Middle frontal gyrus (tissue), 1 donor: ENCODE measurements at regions not wholly inside any gene's neighbourhood (a gene's known extent, or its start where the extent isn't known, plus 50 kb on each side); places are given as distances from the start of the nearest gene placed in this dataset.
"Not testable (repeated sequence)": the region's sequence is repeated elsewhere in the genome, so short reads cannot be mapped to it uniquely, and the experiment has no call there.

Source experiments
- DNase-seq: peaks from one replicate; pipeline ENCODE4 v3.0.0-alpha.2; 2015; ENCODE audit warnings: low spot score; ENCODE audit errors: extremely low spot score

DNA sequence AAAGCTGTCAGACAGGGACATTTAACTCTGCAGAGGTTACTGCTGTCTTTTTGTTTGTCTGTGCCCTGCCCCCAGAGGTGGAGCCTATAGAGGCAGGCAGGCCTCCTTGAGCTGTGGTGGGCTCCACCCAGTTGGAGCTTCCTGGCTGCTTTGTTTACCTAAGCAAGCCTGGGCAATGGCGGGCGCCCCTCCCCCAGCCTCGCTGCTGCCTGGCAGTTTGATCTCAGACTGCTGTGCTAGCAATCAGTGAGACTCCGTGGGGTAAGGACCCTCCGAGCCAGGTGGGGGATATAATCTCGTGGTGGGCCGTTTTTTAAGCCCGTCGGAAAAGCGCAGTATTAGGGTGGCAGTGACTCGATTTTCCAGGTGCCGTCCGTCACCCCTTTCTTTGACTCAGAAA, 192.8 kb downstream of the AVL9 start:
- DNase-seq, result not testable (repeated sequence)

DNA sequence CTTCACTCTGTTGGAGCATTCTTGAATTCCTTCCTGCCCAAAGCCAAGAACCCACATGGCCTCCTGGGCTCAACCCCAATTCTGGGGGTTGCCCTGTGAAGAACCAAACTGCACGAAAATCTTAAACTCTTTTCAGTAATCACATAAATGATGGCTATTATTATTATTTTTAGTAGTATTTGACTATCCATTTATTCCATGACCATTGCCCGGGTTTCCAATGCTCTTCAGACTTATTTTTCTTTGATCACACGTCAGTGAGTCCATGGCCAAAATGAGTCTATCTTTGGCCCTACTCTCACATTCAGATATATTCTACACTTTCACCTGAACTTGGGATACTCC, 185.9 kb downstream of the AVL9 start:
- DNase-seq, result no peak

DNA sequence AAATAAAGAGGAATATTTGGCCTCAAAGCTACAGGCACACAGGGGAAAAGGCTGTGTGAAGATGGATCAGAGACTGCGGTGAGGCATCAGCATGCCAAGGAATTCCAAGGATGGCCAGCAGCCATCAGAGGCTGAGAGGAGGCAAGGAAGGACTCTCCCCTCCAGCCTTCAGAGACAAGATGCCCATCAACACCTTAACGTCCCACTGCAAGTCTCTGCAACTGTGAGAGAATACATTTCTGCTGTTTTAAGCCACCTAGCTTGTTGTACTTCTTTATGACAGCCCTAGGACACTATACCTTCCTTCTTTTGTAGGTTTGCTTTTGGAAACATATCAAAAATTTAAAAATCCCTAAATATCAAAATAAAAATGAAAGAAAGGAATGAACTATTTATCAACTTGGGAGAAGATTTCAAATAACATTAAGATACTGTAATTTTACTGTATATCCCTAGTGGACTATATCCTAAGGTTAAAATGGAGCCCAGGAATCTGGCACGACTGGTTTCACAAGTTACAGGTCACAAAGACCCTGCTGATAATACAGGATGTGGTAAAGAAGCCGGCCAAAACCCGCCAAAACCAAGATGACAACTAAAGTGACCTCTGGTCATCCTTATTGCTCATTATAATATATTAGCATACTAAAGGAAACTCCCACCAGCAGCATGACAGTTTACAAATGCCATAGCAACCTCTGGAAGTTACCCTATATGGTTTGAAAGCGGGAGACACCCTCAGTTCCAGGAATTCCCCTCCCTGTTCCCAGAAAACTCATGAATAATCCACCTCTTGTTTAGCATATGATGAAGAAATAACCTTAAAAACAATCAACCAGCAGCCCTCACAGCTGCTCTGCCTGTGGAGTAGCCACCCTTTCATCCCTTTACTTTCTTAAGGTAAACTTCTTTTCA, 185.2 kb downstream of the AVL9 start:
- DNase-seq, result no peak

- DNase-seq, result no peak
Observed at GRCh38 chr7:32679192-32679591, 183.9 kb downstream of the AVL9 start.

- no peak for DNase-seq
Observed at GRCh38 chr7:32677593-32677992, 182.3 kb downstream of the AVL9 start.

DNA sequence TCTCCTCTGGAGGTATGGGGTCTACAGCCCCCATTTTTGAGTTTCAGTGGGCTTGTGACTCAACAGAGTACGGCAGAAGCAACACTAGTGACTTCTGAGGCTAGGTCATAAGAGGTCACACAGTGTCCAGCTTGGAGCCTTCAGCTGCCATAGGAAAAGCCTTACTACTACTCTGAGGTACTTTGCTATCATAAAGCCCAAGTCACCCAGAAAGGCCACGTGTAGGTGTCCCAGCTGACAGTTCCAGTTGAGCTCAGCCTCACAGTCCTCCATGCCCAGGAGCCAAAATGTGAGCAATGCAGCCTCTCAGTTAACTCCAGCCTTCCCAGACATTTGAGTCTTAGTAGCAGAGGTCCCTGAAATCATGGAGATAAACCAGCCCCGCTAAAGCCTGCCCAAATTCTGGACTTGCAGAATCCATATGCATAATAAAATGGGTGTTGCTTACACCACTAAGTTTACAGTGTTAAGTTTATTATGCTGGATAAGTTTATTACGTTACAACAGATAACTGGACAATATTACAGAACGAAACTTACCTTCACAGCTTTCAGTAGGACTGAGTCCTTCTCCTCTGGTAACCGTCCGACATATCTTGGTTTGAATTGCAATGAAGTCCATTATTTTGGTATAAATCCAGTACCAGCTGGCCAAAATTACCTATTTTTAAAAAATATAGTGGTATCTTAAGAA, 181.1 kb downstream of the AVL9 start:
- DNase-seq, result no peak

DNA sequence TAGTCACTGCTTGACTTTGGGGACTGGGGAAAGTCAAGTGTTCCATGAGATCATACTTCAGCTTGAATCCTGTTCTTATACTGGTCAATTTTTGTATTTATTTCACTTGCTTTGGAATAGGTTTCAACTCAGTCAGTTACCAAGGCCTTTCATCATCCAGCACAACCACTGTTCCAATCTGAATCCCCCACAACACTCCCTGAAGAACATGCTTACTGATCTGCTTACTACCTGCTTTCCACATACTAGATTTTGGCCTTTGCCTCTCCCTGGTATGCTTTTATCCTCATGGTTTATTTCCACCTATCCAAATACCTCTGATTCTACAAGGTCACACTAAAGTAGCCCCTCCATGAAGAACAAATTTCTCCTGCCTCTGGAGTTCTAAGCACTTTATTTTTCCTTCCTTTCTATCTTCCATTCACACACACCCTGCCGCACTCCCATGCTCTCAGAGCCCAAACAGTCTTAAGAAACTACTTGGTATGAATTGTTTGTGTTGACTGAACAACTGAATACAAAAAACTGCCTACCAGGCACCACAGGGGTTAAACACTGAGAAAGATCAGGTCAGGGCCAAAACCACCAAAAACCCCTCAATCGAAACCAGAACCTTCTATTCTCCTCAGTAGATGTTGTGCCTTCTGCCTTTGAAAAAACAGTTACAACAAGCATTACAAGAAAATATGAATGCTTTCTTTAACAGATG, 178.1 kb downstream of the AVL9 start:
- DNase-seq, result no peak

- no peak for DNase-seq
Observed at GRCh38 chr7:32670110-32671025, 175.1 kb downstream of the AVL9 start.

GRCh38 chr7:32669173-32669870, 174.0 kb downstream of the AVL9 start:
- not testable (repeated sequence) for DNase-seq

DNA sequence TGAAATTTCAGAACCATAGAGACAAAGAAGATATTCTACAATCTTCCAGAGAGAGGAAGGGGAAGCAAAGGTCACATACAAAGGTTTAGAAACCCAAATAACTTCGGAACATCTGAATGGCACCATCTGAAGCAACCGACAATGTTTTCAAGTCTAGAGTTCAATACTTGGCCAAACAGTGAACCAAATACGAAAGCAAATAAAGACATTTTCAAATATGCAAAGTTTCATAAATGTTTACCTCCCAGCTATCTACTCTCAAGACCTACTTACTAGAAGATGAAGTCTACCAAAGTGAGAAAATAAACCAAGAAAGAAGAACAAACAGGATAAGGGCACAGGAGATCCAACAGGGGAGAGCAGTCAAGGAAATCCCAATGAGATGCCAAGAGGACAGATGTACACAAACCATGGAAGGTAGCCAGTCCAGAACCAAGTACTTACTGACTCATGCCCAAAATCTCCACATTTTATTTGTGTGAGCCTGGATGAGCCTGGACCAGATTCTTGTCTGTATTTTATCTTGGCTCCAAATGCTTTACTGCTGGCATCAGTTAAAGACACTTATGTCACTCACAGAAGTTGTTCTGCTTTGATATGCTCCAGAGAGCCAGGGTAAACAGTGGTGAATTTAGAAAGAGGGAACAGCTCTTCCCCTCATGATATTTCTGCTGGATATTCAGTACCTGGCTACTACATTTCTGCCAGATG, 173.3 kb downstream of the AVL9 start:
- not testable (repeated sequence) for DNase-seq

- DNase-seq, result not testable (repeated sequence)
Observed at GRCh38 chr7:32667586-32667985, 172.3 kb downstream of the AVL9 start.

- not testable (repeated sequence) for DNase-seq
Observed at GRCh38 chr7:32663805-32664211, 168.5 kb downstream of the AVL9 start.

- not testable (repeated sequence) for DNase-seq
Observed at GRCh38 chr7:32662509-32662908, 167.2 kb downstream of the AVL9 start.

- no peak for DNase-seq
Observed at GRCh38 chr7:32661929-32662328, 166.6 kb downstream of the AVL9 start.

GRCh38 chr7:32661501-32661900, 166.2 kb downstream of the AVL9 start:
- no peak for DNase-seq

DNA sequence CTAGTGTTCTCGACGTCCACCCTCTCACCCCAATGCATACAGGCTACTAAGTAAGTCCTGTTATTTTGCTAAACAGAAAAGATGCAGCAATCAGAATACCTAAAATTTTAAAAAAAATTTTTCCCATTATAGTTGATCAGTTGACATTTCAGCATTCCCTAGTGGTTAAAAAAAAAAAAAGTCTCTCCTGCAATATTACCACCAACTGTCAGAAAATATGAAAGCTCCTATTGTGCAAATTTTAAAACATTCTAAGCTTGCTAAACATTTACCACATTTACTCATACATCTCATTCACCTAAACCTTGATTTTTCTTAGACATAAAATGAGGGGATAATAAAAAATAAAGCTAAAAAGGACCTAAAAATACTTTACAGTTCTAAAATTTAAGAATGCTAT, 165.6 kb downstream of the AVL9 start:
- no peak for DNase-seq

- DNase-seq, result no peak
Observed at GRCh38 chr7:32659853-32660252, 164.6 kb downstream of the AVL9 start.

GRCh38 chr7:32658467-32658869, 163.2 kb downstream of the AVL9 start:
- no peak for DNase-seq

DNA sequence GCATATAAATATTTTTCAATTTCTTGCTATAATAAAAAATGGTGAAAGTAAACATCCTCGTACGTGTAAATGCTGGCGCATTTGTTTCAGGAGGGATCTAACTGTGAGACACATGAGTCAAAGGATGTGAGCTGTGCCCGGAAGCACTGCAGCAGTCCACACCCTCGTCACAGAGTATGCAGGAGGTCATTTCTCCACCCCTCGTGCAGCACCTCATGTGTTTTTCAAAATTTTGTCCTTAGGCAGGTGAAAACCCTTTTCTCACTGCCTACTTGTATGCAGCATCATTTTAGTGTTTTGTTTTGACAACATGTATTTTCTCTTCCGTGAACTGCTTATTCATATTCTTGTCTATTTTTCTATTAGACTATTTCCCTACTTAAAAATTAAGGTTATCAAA, 162.7 kb downstream of the AVL9 start:
- DNase-seq, result no peak

GRCh38 chr7:32654549-32654948, 159.3 kb downstream of the AVL9 start:
- DNase-seq, result not testable (repeated sequence)
